Liver (tissue), 7 donors: ENCODE measurements at regions not wholly inside any gene's neighbourhood (a gene's known extent, or its start where the extent isn't known, plus 50 kb on each side); places are given as distances from the start of the nearest gene placed in this dataset.
"Not testable (repeated sequence)": the region's sequence is repeated elsewhere in the genome, so short reads cannot be mapped to it uniquely, and the experiment has no call there.

Experiments used
- DNase-seq: peaks from one replicate; pipeline ENCODE4 v3.0.0-alpha.2; 2017; ENCODE audit warnings: low spot score
- H3K27ac ChIP-seq, 2 donors: one replicate each; pipeline ENCODE4 v1.7.0; 2013; ENCODE audit warnings: inconsistent platforms in 2 of 2, low read length in 2 of 2, control low read depth in 1 of 2, low read depth in 1 of 2, mild to moderate bottlenecking in 1 of 2
- H3K27me3 ChIP-seq, 4 donors: one replicate each; pipeline versions ENCODE4 v1.6.1 to v1.7.0; 2013; ENCODE audit warnings: low read length in 3 of 4, inconsistent platforms in 1 of 4, mild to moderate bottlenecking in 1 of 4, moderate library complexity in 1 of 4; ENCODE audit not compliant: control insufficient read depth in 4 of 4, insufficient read depth in 4 of 4
- H3K36me3 ChIP-seq, 4 donors: one replicate each; pipeline versions ENCODE4 v1.6.1 to v1.7.0; 2013; ENCODE audit warnings: low read length in 3 of 4, mild to moderate bottlenecking in 3 of 4, low read depth in 1 of 4, moderate library complexity in 1 of 4; ENCODE audit not compliant: control insufficient read depth in 4 of 4, insufficient read depth in 3 of 4
- H3K4me1 ChIP-seq, 4 donors: one replicate each; pipeline versions ENCODE4 v1.6.1 to v1.7.0; 2013; ENCODE audit warnings: low read length in 3 of 4, mild to moderate bottlenecking in 3 of 4, moderate library complexity in 1 of 4; ENCODE audit not compliant: control insufficient read depth in 4 of 4, insufficient read depth in 4 of 4
- H3K4me3 ChIP-seq, 3 donors: one replicate each; pipeline versions ENCODE4 v1.6.1 to v1.7.0; 2013; ENCODE audit warnings: low read length in 3 of 3, control low read depth in 1 of 3, low read depth in 1 of 3, mild to moderate bottlenecking in 1 of 3
- H3K9ac ChIP-seq, 2 donors: one replicate each; pipeline ENCODE4 v1.7.0; 2013; ENCODE audit warnings: low read length in 2 of 2, mild to moderate bottlenecking in 2 of 2, moderate library complexity in 2 of 2, control low read depth in 1 of 2, low read depth in 1 of 2
- H3K9me3 ChIP-seq, 4 donors: one replicate each; pipeline versions ENCODE4 v1.6.1 to v1.7.0; 2013; ENCODE audit warnings: low read length in 3 of 4; ENCODE audit not compliant: control insufficient read depth in 4 of 4
- EGR1 ChIP-seq, 2 donors: IDR thresholded peaks; 2 replicates each; pipeline ENCODE4 v1.6.1; 2016 to 2018; ENCODE audit warnings: antibody characterized with exemption in 2 of 2, low read depth in 2 of 2
- FOXA1 ChIP-seq: IDR thresholded peaks from 2 replicates; pipeline ENCODE4 v1.6.1; 2016; ENCODE audit warnings: antibody characterized with exemption
- FOXA2 ChIP-seq: IDR thresholded peaks from 2 replicates; pipeline ENCODE4 v1.6.1; 2016; ENCODE audit warnings: antibody characterized with exemption
- GABPA ChIP-seq, 2 donors: IDR thresholded peaks in 1 of 2; conservative IDR thresholded peaks in 1 of 2; 2 replicates each; pipeline ENCODE4 v1.6.1; 2016; ENCODE audit warnings: antibody characterized with exemption in 2 of 2, mild to moderate bottlenecking in 1 of 2, moderate library complexity in 1 of 2
- HNF4A ChIP-seq, 2 donors: conservative IDR thresholded peaks; 2 replicates each; pipeline ENCODE4 v1.6.1; 2016; ENCODE audit warnings: antibody characterized with exemption in 2 of 2, mild to moderate bottlenecking in 2 of 2
- HNF4G ChIP-seq: IDR thresholded peaks from 2 replicates; pipeline ENCODE4 v1.6.1; 2016; ENCODE audit warnings: antibody characterized with exemption
- JUND ChIP-seq, 2 donors: IDR thresholded peaks; 2 replicates each; pipeline ENCODE4 v1.6.1; 2016; ENCODE audit warnings: antibody characterized with exemption in 2 of 2
- RXRA ChIP-seq, 2 donors: IDR thresholded peaks; 2 replicates each; pipeline ENCODE4 v1.6.1; 2017 to 2018; ENCODE audit warnings: antibody characterized with exemption in 2 of 2, mild to moderate bottlenecking in 1 of 2
- SP1 ChIP-seq: IDR thresholded peaks from 2 replicates; pipeline ENCODE4 v1.6.1; 2018; ENCODE audit warnings: antibody characterized with exemption, mild to moderate bottlenecking
- WGBS: extraction: QIAGEN DNeasy Blood & Tissue Kit; methylation state at CpG from one replicate; pipeline ENCODE4 v1.1.7; 2013; 5-methylcytosine and 5-hydroxymethylcytosine counted together
- TF ChIP-seq, protein P1 (sequence below): IDR thresholded peaks from 2 replicates; pipeline ENCODE4 v1.6.1; 2016; ENCODE audit warnings: antibody characterized with exemption
- donor health status: healthy.
- donor health status: healthy.
- donor health status: healthy.
- donor health status: healthy.

DNA sequence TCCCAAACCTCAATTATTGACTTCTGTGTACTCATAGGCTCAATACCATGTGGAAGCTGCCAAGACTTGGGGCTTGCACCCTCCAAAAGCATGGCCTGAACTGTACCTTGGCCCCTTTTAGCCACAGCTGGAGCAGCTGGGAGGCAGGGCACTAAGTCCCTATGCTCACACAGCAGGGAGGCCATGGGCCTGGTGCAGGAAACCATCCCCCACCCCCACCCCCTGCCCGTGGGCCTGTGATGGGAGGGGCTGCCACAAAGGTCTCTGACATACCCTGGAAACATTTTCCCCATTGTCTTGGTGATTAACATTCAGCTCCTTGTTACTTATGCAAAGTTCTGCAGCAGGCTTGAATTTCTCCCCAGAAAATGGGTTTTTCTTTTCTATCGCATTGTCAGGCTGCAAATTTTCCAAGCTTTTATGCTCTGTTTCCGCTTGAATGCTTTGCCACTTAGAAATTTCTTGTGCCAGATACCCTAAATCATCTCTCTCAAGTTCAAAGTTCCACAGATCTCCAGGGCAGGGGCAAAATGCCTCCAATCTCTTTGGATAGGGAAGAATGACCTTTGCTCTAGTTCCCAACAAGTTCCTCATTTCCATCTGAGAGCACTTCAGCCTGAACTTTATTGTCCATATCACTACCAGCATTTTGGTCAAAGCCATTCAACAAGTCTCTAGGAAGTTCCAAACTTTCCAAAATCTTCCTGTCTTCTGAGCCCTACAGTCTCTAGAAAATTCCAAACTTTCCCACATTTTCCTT is 141.8 kb downstream of the AHR start:
- H3K27ac ChIP-seq, H3K9me3 ChIP-seq, H3K4me1 ChIP-seq, H3K36me3 ChIP-seq, H3K9ac ChIP-seq, H3K27me3 ChIP-seq, H3K4me3 ChIP-seq, DNase-seq: not testable (repeated sequence)
- 83% methylated on average over 3 of the region's 3 CpGs for WGBS
- TF ChIP-seq RXRA (IDR thresholded peaks at IDR 0.05) (peak in 1 of 2 donors; percentile 33), HNF4A (conservative IDR thresholded peaks at IDR 0.05) (peak; percentile 17 to 20)

DNA sequence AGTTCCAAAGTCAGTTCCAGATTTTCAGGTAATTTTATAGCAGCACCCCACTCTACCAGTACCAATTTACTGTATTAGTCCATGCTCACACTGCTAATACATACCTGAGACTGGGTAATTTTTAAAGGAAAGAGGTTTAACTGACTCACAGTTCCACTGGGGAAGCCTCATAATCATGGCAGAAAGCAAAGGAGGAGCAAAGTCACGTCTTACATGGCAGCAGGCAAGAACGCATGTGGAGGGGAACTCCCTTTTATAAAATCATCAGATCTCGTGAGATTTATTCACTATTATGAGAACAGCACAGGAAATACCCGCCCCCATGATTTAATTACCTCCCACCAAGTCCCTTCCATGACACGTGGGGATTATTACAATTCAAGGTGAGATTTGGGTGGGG is 142.4 kb downstream of the AHR start:
- no peaks in the 10 kb centered on the region for H3K9me3 ChIP-seq
- H3K36me3 ChIP-seq, result no peaks in the 10 kb centered on the region
- H3K4me1 ChIP-seq, result peaks cover 0 to 7% (median 0%) of the 10 kb centered on the region in 4 donors
- H3K27me3 ChIP-seq, result no peaks in the 10 kb centered on the region
- no peak overlapping the region for H3K4me3 ChIP-seq
- no peak for DNase-seq
- 93% methylated on average over 5 of the region's 5 CpGs for WGBS
- no peak overlapping the region for H3K9ac ChIP-seq
- TF ChIP-seq RXRA (IDR thresholded peaks at IDR 0.05), result no peak
- TF ChIP-seq, protein P1, sequence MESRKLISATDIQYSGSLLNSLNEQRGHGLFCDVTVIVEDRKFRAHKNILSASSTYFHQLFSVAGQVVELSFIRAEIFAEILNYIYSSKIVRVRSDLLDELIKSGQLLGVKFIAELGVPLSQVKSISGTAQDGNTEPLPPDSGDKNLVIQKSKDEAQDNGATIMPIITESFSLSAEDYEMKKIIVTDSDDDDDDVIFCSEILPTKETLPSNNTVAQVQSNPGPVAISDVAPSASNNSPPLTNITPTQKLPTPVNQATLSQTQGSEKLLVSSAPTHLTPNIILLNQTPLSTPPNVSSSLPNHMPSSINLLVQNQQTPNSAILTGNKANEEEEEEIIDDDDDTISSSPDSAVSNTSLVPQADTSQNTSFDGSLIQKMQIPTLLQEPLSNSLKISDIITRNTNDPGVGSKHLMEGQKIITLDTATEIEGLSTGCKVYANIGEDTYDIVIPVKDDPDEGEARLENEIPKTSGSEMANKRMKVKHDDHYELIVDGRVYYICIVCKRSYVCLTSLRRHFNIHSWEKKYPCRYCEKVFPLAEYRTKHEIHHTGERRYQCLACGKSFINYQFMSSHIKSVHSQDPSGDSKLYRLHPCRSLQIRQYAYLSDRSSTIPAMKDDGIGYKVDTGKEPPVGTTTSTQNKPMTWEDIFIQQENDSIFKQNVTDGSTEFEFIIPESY, result no peak
- H3K27ac ChIP-seq, result no peak overlapping the region

DNA sequence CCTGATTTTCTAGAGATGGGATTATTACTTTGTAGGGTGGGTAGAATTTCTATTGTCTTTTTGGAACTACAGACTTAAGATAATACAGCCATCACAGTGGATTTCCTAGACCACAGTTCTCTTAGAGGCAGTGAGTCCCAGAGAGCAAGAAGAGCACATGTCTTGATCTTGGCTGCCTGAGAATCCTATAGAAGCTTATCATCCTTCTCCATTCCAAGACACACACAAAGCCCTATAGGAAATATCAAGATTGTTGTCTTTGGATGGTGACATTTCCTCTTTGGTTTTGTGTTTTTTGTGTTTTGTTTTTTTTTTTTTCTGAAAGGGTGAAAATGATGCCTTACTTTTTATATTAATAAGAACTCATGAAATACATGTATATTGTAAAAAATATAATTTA is 143.1 kb downstream of the AHR start:
- Histone ChIP-seq H3K9me3 (no peaks in the 10 kb centered on the region), H3K4me3 (no peak overlapping the region), H3K27ac (no peak overlapping the region), H3K36me3 (no peaks in the 10 kb centered on the region), H3K9ac (no peak overlapping the region), H3K4me1 (peaks cover 0 to 7% (median 0%) of the 10 kb centered on the region in 4 donors), H3K27me3 (no peaks in the 10 kb centered on the region)
- TF ChIP-seq EGR1 (IDR thresholded peaks at IDR 0.05; ENCODE audit: low read depth in 2 of 2), result no peak
- TF ChIP-seq HNF4G, result no peak
- TF ChIP-seq FOXA2, result no peak
- TF ChIP-seq FOXA1, result no peak
- TF ChIP-seq, protein P1, result no peak
- no peak for TF ChIP-seq SP1
- TF ChIP-seq GABPA (IDR thresholded peaks at IDR 0.05 in 1 of 2, conservative IDR thresholded peaks at IDR 0.05 in 1 of 2), result no peak
- no peak for TF ChIP-seq JUND (IDR thresholded peaks at IDR 0.05)
- no peak for DNase-seq
